Colon (tissue), 2 donors: ENCODE measurements at regions not wholly inside any gene's neighbourhood (a gene's known extent, or its start where the extent isn't known, plus 50 kb on each side); places are given as distances from the start of the nearest gene placed in this dataset.
"Not testable (repeated sequence)": the region's sequence is repeated elsewhere in the genome, so short reads cannot be mapped to it uniquely, and the experiment has no call there.

Experiments
- FAIRE-seq: peaks from 2 replicates; lab custom pipeline; 2012; peaks lifted over from hg19 to GRCh38; lab: Jason Lieb, UNC
- donor health status: control.
- donor health status: control.

DNA sequence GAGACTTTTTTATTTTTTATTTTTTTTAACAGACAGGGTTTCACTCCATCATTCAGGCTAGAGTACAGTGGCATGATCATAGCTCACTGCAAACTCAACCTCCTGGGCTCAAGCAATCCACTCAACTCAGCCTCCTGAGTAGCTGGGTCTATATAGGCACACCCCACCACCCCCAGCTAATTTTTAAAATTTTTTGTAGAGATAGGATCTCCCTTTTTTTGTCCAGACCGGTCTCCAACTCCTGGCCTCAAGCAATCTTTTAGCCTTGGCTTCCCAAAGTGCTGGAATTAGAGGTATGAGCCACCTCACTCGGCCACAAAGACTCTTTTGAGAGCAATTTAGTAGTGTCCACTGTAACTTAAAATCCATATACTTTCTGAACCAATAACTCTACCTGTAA is 103.3 kb upstream of the DST start:
- FAIRE-seq = no peak

- no peak for FAIRE-seq
Observed at GRCh38 chr6:56745081-56745480, 102.4 kb upstream of the DST start.

- no peak for FAIRE-seq
Observed at GRCh38 chr6:56744528-56744927, 101.8 kb upstream of the DST start.

- FAIRE-seq = no peak
Observed at GRCh38 chr6:56742122-56742791, 99.6 kb upstream of the DST start.

GRCh38 chr6:56741472-56741871 is 98.8 kb upstream of the DST start:
- FAIRE-seq = peak; percentile 45

DNA sequence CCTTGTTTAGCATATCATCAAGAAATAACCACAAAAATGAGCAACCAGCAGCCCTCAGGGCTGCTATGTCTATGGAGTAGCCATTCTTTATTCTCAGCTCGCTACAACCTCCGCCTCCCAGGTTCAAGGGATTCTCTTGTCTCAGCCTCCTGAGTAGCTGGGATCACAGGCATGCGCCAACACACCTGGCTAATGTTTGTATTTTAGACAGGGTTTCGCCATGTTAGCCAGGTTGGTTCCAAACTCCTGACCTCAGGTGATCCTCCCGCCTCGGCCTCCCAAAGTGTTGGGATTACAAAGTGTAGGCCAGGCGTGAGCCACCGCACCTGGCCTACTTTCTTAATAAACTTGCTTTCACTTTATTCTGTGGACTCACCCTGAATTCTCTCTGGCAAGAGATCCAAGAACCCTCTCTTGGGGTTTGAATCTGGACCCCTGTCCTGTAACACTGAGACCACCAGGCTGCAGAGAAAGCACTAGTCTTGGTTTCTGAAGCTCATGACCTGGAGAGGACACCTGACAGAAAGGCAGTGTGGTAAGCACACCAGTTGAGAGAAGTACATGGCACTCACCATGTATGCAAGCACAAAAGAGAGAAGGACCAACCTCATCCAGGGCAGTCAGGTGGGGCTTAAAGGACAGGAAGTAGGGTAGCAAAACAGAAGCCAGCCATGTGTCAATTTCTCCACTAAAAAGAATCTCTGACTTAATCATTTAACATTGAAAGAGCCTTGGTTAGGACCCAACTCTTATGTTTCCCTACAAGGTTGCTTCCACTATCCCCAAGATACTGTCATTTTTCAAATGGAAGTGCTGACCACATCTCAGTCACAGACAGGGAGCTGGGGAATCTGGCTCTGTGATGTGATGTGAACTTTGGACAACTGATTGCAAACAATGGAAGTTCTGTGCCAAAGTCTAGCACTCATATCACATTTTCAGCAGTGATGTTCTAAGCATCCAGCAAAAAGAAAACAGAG is 97.4 kb upstream of the DST start:
- no peak for FAIRE-seq

- no peak for FAIRE-seq
Observed at GRCh38 chr6:56736804-56737203, 94.1 kb upstream of the DST start.

- no peak for FAIRE-seq
Observed at GRCh38 chr6:56734335-56734734, 91.6 kb upstream of the DST start.

DNA sequence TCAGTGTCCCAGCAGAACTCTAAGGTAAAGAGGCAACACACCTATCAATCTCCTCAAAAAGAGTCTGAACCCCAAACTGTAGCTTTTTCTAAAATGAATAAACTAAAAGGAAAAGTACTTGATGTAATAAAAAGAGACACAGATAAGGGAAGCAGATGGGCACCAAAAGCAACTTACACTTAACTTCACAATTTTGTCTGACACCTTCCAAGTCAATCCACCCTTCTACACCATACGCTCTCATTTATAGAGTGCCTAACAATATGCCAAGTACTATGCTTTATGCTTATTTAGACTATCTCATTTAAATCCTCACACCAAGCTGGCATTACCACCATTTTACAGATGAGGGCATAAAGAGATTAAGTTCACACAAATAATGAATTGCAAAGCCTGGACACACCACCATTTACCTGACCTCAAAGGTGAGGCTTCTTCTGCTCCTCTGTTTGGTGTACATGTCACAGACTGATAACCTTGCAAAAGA is 90.6 kb upstream of the DST start:
- no peak for FAIRE-seq

- no peak for FAIRE-seq
Observed at GRCh38 chr6:56732517-56732916, 89.8 kb upstream of the DST start.

DNA sequence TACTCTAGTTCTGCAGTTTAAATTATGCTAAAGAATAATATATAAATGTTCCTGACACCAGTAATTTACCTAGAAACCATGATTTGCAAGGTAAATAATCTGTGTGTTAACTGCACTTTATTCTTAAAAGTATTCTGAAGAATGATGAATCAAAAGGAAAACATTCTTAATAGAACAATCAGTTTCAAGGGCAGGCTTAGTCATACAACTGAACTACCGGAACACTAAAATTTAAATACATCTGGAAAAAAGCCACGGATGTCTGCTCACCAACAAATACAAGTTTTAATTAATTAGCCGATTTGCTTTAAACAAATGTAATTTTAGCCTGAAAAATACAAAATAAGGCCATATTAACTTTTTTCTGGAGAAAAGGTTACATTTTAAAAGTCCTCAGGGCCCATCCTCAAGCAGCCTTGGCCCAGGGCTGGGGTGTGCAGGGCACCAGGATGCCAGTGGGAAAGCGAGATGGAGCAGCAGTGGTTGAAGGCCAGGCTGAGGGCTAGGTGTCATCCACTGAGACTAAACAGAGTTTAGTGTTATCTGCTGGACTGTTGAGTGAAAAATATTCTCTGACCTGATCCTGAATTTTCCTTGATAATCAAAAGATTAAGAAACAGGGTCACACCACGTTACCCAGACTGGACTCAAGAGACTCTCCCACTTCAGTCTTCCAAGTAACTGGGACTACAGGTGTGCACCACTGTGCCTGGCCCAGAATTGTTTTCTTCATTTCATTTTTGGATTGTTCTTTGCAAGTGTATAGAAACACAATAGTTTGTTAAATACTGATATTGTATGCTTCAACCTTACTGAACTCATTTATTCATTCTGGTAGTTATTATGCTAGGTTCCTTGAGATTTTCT is 88.2 kb upstream of the DST start:
- FAIRE-seq = no peak

GRCh38 chr6:56729719-56730118 is 87.0 kb upstream of the DST start:
- FAIRE-seq = no peak

DNA sequence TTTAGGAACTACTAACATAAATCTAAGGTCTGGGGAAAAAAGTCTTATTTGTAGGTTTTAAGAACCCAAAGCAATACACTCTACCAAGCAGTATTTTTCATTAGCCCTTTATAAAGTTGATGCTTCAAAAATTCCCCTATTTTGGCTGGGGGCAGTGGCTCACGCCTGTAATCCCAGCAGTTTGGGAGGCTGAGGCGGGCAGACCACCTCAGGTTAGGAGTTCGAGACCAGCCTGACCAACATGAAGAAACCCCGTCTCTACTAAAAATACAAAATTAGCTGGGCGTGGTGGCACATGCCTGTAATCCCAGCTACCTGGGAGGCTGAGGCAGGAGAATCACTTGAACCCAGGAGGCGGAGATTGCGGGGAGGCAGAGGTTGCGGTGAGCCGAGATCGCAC is 86.5 kb upstream of the DST start:
- FAIRE-seq = not testable (repeated sequence)

- FAIRE-seq = no peak
Observed at GRCh38 chr6:56727097-56727850, 84.6 kb upstream of the DST start.

- FAIRE-seq = no peak
Observed at GRCh38 chr6:56725254-56725653, 82.6 kb upstream of the DST start.

GRCh38 chr6:56724455-56724854 is 81.8 kb upstream of the DST start:
- no peak for FAIRE-seq

- FAIRE-seq = no peak
Observed at GRCh38 chr6:56720882-56721281, 78.2 kb upstream of the DST start.

DNA sequence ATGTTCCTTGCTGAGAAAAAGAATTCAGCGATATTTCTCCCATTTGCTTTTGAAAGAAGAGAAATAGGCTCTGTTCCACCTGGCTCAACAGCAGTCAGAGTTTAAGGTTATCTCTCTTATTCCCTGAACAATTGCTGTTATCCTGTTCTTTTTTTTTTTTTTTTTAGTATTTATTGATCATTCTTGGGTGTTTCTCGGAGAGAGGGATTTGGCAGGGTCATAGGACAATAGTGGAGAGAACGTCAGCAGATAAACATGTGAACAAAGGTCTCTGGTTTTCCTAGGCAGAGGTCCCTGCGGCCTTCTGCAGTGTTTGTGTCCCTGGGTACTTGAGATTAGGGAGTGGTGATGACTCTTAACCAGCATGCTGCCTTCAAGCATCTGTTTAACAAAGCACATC is 77.5 kb upstream of the DST start:
- not testable (repeated sequence) for FAIRE-seq

- not testable (repeated sequence) for FAIRE-seq
Observed at GRCh38 chr6:56719315-56720058, 76.8 kb upstream of the DST start.

DNA sequence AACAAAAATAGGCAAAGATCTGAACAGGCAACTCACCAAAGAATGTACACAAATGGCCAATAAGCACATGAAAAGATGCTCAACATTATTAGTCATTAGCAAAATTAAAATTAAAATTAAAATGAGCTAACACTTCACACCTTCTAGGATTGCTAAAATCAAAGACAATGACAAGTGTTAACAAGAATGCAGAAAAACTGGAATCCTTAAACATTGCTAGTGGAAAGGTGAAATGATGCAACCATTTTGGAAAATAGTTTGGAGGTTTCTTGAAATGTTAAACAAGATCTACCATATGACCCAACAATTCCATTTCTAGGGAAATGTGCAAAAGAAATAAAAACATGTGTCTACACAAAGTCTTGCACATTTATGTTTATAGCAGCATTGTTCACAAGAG is 75.5 kb upstream of the DST start:
- no peak for FAIRE-seq

DNA sequence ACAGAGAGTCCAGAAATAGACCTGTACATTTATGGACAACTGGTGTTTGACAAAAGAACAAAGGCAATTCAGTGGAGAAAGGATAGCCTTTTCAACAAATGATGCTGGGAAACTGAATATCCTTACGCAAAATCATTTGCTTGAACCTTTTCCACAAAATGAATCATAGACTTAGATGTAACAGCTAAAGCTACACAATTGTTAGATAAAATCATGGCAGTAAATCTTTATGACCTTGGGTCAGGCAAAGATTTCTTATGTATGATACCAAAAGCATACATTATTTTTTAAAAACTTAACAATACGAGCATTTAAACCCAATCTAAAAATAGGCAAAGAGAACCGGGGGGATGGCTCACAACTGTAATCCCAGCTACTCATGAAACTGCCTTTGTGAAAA is 73.5 kb upstream of the DST start:
- no peak for FAIRE-seq
